HG03280 (cell line): ENCODE measurements at regions not wholly inside any gene's neighbourhood (a gene's known extent, or its start where the extent isn't known, plus 50 kb on each side); places are given as distances from the start of the nearest gene placed in this dataset.

Source experiments
- ATAC-seq: cut with Tn5 transposase; IDR thresholded peaks from one replicate; pipeline ENCODE4 v1.9.1; 2021; ENCODE audit warnings: mild to moderate bottlenecking, moderate library complexity; ENCODE audit not compliant: unreplicated experiment

DNA sequence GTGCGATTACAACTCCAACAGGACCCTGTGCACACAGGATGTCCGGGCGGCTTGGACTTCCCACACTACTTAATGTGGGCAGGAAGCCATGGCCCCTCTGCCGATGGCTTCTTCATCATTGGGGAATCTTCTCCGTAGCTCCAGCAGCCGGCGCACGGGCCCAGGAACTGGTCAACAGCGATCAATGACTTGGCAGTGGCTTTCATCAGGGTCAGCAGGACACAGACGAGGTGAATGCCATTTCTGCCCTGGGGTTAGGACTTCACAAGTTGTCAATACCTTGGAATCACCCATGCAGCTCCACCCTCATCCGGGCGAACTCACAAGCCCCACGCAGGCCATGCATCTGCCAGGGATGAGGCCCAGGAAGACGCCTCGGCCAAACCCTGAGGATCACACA is 645.7 kb downstream of the BRD1 start:
- ATAC-seq: no peak

DNA sequence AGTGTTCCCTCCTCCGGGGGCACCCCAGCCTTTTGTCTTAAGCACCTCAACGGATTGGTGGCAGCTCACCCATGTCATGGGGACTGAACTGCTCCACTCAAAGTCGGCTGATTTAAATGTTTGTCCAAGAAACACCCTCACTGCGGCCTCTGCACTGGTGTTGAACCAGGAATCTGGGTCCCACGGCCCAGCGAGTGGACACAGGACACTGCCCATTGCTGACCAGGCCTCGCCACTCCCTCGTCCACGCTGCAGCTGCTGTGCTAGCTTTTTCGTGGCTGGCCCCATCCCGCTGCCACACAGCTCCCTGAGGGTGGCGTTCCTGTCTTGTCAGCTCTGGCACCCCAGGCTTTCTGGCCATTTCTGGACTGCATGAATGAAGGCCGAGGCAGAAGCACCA is 646.2 kb downstream of the BRD1 start:
- ATAC-seq: no peak

DNA sequence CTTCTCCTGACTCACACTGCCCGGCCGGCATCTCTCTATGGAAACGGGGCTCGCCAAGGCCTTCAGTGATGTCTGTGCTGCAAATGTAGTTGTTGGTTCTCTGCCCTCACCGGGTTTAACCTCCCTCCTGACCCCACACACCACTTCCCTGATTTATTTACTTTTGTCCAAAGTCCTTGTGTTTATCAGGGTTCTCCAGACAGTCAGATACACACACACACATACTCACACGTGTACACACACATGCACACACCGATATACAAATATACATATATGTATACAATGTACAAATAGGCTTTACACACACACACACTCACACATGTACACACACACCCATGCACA is 647.0 kb downstream of the BRD1 start:
- no peak for ATAC-seq

DNA sequence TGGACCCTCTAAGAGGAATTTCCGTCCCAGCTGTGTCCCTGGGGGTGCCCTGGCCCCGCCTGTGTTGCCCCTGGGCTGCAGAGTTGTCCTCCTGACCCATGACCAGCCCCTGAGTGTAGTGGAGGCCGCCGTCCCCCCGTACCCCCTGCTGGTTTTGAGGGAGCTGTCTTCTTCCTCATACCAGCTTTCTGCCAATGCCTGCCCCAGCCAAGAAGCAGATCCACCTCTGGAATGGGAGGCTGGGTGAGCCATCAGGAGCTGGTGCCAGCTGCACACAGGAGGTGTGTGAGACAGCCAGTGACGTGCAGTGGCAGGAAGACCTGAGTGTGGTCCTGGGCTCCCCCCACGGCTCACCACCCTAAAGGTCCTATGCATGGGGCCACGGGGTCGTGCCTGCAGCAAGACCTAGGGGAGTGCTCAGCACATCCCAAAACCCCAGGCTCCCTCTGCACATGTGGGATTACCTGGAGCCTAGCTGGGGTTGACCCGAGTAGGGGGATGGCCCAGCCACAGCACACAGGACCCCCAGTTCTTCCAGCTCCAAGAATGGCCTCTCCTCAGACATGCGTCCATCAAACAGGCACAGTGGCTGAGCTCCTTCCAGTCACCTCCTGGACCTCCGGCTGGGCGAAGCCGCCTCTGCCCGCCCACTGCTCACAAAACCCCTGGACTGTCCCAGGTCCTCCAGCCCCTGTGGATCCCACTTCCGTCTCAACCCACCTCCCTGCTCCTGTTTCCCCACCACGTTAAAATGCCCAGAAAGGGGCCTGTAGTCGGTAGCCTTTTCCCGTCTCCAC is 647.6 kb downstream of the BRD1 start:
- ATAC-seq: no peak

DNA sequence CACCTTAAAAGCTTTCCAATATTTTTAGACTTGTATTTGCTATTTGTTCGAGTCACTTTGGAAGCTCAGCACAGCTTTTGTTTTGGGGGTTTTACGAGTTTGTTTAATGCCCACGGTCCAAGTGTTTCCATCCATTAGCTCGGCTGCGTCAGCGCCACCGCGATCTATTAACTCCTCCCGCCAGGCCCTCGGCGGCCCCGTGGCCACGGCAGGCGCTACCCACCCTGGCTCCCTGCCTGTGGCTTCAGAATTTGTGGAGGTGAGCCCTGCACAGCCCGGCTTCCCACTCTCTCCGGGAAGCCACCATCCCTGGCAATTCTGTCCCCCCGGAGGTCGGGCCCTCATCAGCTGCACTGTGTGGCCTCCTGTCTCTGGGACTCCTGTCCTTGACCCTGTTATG is 648.5 kb downstream of the BRD1 start:
- no peak for ATAC-seq

DNA sequence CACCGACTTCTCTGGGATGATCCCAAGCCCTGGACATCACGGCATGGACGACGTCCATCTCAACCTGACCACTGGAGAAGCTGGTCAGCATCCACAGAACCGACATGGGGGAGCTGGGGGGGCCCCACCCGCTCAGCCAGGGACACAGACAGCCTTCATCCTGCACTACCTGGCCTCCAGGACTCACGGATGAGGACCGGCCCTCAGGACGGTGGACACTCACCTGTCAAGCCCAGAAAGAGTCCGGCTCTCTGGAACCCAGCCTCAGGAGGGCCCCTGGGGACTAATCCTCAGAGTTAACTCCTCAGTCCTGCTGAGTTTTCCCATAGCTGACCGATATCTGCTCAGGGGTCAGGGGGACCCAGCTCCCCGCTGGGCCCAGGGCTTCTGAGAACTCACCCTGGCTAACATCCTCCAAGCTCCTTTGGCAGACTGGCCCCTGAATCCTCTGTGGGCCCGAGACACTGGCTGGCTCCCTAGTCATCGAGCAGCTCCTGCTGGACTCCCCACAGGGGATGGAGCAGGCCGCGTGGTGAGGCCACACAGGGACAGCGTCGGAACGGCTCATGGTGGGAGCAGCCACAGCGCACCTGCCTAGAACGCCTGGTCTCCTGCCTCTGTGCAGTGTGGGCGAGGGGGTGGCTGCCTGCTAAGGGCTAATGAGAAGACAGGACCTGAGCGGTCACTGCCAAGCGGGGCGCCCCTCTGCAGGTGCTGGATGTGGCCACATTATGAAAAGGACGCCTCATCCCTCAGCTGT is 649.2 kb downstream of the BRD1 start:
- no peak for ATAC-seq

DNA sequence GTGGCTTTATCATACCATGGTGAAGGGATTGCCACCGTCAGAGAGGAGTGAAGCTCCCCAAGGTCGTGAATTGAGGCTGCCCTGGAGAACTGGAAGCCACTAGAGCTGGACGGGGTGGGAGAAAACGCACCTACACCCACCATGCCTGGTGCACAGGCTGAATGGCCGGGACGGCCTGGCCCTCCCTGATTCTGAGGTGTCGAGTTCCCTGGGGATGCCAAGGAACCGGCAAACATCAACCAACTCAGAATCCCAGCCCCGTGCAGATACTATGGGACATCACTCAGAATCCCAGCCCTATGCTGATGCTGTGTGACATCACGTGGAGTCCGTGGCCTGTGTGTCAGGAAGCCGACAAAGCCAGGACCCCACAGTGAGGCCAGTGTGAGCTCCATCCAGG is 650.0 kb downstream of the BRD1 start:
- no peak for ATAC-seq

DNA sequence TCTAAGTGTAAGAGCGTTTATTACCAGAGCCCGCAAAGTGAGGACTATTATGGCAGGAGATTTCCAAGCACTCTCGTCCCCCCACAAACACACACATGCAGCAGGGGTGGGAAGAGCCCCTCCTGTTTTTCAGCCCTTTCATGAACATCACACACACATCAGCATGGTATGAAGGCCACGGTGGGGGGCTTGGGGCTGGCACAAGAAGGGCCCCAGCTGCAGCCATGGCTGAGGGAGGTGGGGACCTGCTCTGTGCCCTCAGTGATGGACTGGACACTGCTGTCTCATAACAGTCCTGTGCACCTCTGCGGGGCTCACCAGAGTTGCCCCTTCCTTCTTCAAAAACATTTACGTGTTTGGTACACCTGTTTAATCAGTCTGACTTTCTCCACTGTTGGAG is 650.7 kb downstream of the BRD1 start:
- no peak for ATAC-seq

DNA sequence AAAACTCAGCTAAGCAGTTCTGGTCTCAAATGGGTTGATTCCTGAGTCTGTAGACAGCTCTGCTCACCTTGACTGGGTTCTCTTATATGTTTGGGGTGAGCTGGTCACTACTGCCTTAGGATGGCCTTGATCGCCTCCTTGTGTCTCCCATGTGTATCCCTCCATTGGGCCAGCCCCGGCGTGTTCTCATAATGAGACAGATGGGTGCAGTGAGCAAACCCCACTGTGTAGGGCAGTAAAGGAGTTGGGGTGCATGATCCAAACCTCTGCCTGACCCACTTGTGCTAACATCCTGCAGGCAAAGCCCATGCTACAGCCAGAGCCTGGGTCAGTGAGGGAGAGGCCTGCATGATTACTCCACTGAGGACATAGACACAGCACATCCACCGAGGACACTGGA is 657.6 kb downstream of the BRD1 start:
- no peak for ATAC-seq

DNA sequence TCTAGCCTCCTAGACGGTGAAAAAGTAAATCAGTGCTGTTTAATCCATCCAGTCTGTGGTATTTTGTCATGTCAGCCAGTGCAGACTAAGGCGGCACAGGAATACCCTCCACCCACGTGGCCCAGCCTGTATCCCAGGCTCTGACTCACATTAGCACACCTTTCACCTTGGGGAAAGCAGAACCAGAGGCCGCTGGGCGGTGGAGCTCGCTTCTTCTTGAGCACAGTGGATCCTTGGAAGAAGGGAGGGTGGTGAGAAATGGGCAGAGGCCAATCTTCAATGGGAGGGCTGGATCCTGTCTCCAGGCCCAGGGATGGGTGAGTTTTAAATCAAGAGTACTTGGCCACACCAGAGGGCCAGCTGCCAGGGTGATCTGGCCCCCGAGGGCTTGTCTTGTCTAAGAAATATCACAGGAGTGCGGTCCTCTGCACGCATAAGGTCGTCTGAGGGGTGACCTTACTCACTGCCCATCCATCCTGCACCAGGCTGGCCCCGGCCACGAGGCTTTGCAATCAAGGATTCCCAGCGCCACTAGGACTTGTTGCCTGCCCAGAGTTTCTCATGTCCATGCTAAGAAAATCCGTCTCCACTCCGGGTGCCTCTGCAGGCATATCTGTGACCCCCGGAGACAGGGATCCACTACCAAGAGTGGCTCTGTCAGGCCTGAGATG is 658.5 kb downstream of the BRD1 start:
- no peak for ATAC-seq

DNA sequence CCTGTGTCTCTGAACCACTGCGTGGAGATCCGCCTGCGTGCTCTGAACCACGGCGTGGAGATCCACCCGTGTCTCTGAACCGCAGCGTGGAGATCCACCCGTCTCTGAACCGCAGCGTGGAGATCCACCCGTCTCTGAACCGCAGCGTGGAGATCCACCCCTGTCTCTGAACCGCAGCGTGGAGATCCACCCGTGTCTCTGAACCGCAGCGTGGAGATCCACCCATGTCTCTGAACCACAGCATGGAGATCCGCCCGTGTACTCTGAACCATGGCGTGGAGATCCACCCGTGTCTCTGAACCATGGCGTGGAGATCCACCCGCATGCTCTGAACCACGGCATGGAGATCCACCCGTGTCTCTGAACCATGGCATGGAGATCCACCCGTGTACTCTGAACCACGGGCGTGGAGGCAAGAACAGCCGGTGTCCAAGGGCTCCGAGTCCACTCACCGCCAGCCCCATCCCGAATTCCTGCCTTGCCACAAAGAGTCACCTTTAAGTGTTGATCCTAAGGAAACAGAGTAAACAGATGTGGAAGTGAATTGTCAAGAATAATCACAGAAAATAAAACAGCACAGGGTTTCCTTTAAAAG is 659.4 kb downstream of the BRD1 start:
- no peak for ATAC-seq

DNA sequence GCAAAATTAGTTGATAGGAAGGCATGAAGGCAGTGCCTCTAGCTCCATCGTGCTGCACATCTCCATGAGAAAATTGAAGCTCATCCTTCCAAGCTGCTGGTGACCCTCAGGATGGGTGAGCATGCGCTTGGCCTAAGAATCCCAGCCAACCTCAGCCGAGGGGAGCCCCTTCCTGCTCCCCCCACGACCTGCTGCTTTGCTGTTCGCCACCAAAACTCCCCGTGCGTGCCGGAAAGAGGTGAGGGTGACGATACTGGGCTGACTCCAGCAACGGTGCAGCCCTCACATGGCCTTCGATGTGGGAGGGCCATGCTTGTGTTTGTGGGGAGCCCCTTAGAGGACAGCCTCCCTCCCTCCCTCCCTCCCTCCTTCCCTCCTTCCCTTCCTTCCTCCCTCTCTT is 660.9 kb downstream of the BRD1 start:
- no peak for ATAC-seq

DNA sequence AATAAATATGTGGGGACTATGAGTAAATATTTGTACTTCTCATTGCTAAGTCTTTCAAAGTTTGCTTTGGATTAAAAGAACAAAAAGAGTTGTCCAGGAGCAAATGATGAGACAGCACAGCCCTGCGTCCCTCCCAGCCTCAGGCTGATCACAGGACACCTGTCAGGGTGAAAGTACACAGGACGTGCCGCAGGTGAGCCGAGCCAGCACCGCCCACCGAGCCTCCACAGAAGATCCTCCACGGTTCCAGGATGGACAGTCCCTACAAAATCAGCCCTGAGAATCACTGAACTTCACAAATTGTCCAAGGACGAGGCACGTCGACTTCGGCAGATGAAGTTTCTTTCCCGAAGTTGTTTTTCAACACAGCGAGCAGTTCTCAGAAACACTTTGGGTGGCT is 661.5 kb downstream of the BRD1 start:
- ATAC-seq: no peak

DNA sequence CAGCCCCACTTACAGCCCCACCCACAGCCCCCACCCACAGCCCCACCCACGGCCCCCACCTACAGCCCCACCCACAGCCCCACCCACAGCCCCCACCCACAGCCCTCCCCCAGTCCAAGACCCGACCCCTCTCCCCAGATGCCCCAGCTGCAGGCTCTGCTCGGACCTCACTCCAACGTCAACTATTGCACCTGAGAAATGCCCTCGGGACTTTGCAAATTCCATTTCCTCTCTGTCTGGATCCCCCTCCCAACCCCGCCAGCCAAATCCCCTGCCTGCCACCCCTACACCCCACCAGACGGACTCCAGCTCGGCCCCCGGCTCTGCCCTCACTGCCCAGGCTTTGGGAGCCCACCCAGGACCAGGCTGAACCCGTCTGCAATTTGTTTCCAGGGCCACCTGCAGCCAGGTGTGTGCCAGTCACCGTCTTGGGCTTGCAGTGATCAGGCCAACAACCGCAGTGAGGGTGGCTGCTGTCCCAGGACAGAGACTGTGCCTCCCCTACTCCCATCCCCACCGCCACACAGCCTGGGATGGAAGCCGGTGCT is 662.8 kb downstream of the BRD1 start:
- ATAC-seq: no peak

DNA sequence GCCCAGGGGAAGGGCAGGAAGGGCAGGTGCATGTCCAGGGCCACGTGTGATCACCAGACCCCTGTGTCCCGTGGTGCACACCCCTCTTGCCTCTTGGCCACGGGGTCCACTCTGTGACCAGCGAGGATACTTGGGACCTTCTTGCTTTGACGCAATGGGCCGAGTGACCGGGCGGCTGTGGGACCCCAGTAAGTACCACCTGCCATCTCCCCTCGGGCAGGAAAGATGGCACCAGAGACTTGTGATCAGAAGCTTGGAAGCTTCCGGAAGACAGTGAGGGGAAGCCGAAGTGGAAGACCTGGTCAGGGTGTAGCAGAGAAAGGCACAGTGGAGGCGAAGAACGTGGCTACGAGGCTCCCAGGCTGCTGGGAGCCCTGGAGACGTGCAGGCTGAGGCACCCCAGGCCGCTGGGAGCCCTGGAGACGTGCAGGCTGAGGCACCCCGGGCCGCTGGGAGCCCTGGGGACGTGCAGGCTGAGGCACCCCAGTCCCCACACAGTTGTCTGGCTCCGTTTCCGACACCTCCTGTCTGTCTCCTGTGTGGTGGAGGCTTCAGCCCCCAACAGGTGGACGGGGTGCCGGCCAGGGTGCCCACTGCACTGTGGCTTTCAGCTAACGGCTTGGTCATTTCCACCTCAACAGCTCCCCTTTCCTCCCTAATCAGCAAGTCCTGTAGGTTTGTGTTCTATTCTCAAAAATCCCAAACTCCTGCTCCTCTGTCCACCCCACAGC is 663.5 kb downstream of the BRD1 start:
- no peak for ATAC-seq

DNA sequence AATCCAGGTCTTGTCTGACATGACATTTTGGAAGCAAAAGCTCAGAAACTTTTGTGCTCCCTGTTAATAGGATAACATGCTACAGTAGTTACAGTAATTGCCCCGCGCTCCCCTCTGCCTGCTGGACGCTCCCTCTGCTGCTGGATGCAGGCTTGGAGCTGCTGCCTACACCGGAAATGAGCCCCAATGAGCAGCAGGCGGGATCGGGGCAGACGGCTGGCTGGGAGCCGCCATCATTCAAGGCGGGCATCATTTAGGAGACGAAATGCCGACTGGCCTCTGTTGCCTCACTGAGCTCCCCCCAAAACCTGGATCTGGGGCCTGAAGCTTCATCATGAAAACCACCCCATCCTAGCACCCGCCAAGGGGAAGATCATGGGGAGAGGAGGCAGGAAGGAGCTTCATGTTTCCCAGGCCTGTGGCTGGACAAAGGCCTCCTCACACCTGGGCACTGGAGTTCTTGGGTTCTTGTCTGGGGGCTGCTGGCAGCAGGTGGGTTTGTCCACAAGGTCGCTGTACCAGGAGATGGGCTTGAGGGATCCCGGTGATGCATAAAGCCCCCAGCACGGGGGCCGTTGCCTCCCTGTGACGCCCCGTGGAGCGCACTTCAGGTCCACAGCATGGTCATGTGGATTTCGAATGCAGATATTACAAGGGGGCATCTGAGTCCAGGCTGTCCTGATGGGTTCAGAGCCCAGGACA is 664.3 kb downstream of the BRD1 start:
- no peak for ATAC-seq

DNA sequence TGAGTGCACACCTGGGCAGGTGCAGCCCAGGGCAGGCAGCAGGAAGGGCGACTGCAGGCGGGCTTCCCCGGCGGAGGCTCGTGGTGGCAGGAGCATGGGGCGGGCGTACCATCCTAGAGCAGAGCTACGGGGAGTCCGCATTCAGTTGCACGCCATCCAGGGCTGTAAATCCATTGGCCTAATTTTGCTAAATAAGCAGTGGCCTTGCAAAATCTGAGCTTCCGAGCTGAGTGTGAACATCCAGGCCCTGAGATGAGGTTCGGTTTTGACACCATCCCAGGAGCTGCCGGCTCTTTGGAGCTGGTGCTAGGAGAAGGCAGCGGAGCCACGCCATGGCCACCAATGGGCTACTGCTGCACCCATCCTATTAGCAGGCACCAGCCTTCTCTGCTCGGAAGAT is 664.8 kb downstream of the BRD1 start:
- ATAC-seq: no peak

DNA sequence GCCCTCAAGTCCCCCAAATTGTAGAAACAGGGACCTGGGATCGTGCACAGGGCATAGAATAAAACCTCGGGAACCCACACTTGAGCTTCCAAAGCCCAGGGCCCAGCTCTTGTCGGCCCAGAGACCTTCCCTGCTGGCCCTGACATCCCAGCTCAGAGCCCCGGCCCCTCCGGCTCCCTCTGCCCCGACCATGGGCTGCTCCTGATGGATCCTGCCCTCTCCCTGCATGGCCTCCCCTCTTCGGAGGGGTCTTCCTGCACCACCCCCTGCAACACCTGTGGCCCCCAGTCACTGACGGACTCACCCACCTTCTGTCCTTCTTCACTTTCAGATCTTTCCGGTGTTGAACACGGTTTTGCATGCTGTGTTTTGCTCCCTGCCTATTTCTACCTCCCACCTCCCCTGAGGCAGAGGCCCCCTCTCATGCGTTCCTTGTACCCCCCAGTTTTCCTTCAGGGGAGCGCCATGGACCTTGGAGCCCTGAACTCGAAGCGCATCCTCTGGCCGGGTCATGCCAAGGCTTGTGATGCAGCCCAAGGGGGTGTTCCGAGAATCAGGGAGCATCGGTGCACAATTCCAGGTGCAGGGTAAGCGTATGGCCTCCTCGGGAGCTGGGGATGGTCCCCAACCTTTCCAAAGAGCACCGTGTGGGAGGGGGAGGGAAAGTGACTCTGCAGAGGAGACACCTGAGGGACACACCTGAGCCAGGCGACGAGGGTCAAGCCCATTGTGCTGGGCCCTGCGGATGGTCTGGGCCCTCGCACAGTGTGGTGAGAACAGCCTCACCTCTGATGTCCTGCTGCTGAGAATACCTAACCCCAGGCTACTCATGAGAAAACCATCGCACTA is 666.4 kb downstream of the BRD1 start:
- no peak for ATAC-seq
